B cell (primary cell): ENCODE measurements at regions not wholly inside any gene's neighbourhood (a gene's known extent, or its start where the extent isn't known, plus 50 kb on each side); places are given as distances from the start of the nearest gene placed in this dataset.

Source experiments
- ATAC-seq: fragments of 200-7000 bp; cut with Tn5 transposase; one replicate; pipeline ENCODE4 v1.10.0; 2021; ENCODE audit warnings: low read depth, mild to moderate bottlenecking, moderate number of reproducible peaks, moderate library complexity
- CTCF ChIA-PET: fragments of 350-600 bp; sonication (Branson Sonifier 250); formaldehyde crosslinking; loops from one replicate; lab custom pipeline; 2021; ENCODE audit warnings: antibody characterized with exemption, inconsistent platforms; lab: Charles Lee
- POLR2A ChIA-PET: fragments of 350-600 bp; sonication (Branson Sonifier 250); formaldehyde crosslinking; loops from one replicate; lab custom pipeline; 2021; ENCODE audit warnings: antibody characterized with exemption; lab: Charles Lee
- DNase-seq: peaks from one replicate; pipeline ENCODE4 v3.0.0; 2013
- H2AFZ ChIP-seq: 2 replicates; pipeline ENCODE4 v1.6.1; 2012; ENCODE audit warnings: mild to moderate bottlenecking, low read depth, low read length; ENCODE audit not compliant: insufficient read depth, poor library complexity, severe bottlenecking
- H3K27ac ChIP-seq, 2 donors: 1 replicate in 1 of 2; 2 replicates in 1 of 2; pipeline ENCODE4 v1.5.1; 2012 to 2013; ENCODE audit warnings: low read length in 2 of 2, mild to moderate bottlenecking in 2 of 2, moderate library complexity in 1 of 2
- H3K27me3 ChIP-seq, 4 experiments: fragments of 200-600 bp in 1 of 4; sonication (generic) in 1 of 4; replicated peaks in 1 of 4; 1 replicate in 2 of 4; 2 replicates in 2 of 4; pipeline versions ENCODE4 v1.6.1 to v1.7.0; 2013 to 2016; ENCODE audit warnings: low read length in 3 of 4, mild to moderate bottlenecking in 2 of 4, mixed read lengths in 1 of 4, moderate library complexity in 1 of 4; ENCODE audit not compliant: insufficient read depth in 4 of 4, control insufficient read depth in 3 of 4; ENCODE audit errors: control extremely low read depth in 1 of 4
- H3K36me3 ChIP-seq, 2 experiments: replicated peaks in 1 of 2; 1 replicate in 1 of 2; 2 replicates in 1 of 2; pipeline versions ENCODE4 v1.6.1 to v1.7.1; 2013; ENCODE audit warnings: low read length in 1 of 2; ENCODE audit not compliant: insufficient read depth in 2 of 2, control insufficient read depth in 1 of 2; ENCODE audit errors: control extremely low read depth in 1 of 2, extremely low read depth in 1 of 2
- H3K4me1 ChIP-seq, 2 donors: fragments of 200-600 bp in 1 of 2; sonication (generic) in 1 of 2; 1 replicate in 1 of 2; 2 replicates in 1 of 2; pipeline versions ENCODE4 v1.5.1 to v1.6.1; 2013 to 2017; ENCODE audit warnings: low read length in 2 of 2; ENCODE audit not compliant: control insufficient read depth in 2 of 2, insufficient read depth in 2 of 2
- H3K4me2 ChIP-seq: replicated peaks from 2 replicates; pipeline ENCODE3; 2012; ENCODE audit warnings: mild to moderate bottlenecking, low read depth, low read length; ENCODE audit not compliant: poor library complexity, severe bottlenecking
- H3K4me3 ChIP-seq, 5 experiments: fragments of 200-600 bp in 1 of 5; sonication (generic) in 1 of 5; 1 replicate in 3 of 5; 2 replicates in 2 of 5; pipeline versions ENCODE4 v1.5.1 to v1.7.0; 2011 to 2016; ENCODE audit warnings: low read length in 4 of 5, mild to moderate bottlenecking in 4 of 5, low read depth in 2 of 5, control low read depth in 1 of 5, moderate library complexity in 1 of 5; ENCODE audit not compliant: insufficient read depth in 1 of 5; ENCODE audit errors: control extremely low read depth in 1 of 5, extremely low read depth in 1 of 5
- H3K79me2 ChIP-seq: fragments of 200-600 bp; sonication (generic); one replicate; pipeline ENCODE4 v1.6.0; 2016; ENCODE audit warnings: low read length; ENCODE audit not compliant: control insufficient read depth, insufficient read depth
- H3K9ac ChIP-seq: fragments of 200-600 bp; sonication (generic); 2 replicates; pipeline ENCODE4 v1.6.1; 2017; ENCODE audit warnings: mild to moderate bottlenecking, low read length, moderate library complexity
- H3K9me3 ChIP-seq, 3 donors: one replicate each; pipeline versions ENCODE4 v1.6.1 to v1.7.1; 2013; ENCODE audit warnings: low read length in 2 of 3; ENCODE audit not compliant: control insufficient read depth in 2 of 3, insufficient read depth in 1 of 3; ENCODE audit errors: control extremely low read depth in 1 of 3
- H4K20me1 ChIP-seq: 2 replicates; pipeline ENCODE4 v1.6.0; 2012; ENCODE audit warnings: mild to moderate bottlenecking, low read length; ENCODE audit not compliant: insufficient read depth, control insufficient read depth, poor library complexity, severe bottlenecking
- H3K27ac Mint-ChIP-seq: one replicate; pipeline ENCODE4 v1.8.0; 2021; ENCODE audit warnings: mixed read lengths
- H3K27me3 Mint-ChIP-seq: one replicate; pipeline ENCODE4 v1.8.0; 2021; ENCODE audit warnings: mixed read lengths
- H3K4me1 Mint-ChIP-seq: one replicate; pipeline ENCODE4 v1.8.0; 2021; ENCODE audit warnings: mixed read lengths
- H3K4me3 Mint-ChIP-seq: one replicate; pipeline ENCODE4 v1.8.0; 2021; ENCODE audit warnings: mixed read lengths
- H3K9me3 Mint-ChIP-seq: one replicate; pipeline ENCODE4 v1.8.0; 2022; ENCODE audit warnings: mixed read lengths; ENCODE audit not compliant: insufficient read depth
- CTCF ChIP-seq: fragments of 200-600 bp; IDR thresholded peaks from one replicate; pipeline ENCODE4 v1.8.0; 2022; ENCODE audit warnings: antibody characterized with exemption, mild to moderate bottlenecking
- EZH2 ChIP-seq: IDR thresholded peaks from 2 replicates; pipeline ENCODE4 v1.6.1; 2012; ENCODE audit warnings: borderline replicate concordance, low read depth, mild to moderate bottlenecking, moderate library complexity, low read length; ENCODE audit not compliant: insufficient read depth, poor library complexity, severe bottlenecking
- WGBS: methylation state at CpG from one replicate; pipeline ENCODE4 v1.1.5; 2013; ENCODE audit warnings: missing lambda C conversion rate; ENCODE audit not compliant: insufficient coverage; 5-methylcytosine and 5-hydroxymethylcytosine counted together
- intact Hi-C: fragments of 100-400 bp; cut with micrococcal nuclease; formaldehyde crosslinking; loops from one replicate; pipeline ENCODE4 v1.10.0; 2022

GRCh38 chr6:170150590-170150945, 140.3 kb downstream of the DLL1 start:
- H3K4me1 Mint-ChIP-seq = peaks cover 19% of the 10 kb centered on the region
- intact Hi-C loops = no loop called here
- no peak overlapping the region for H2AFZ ChIP-seq
- ChIA-PET CTCF (no interaction called here), POLR2A (no interaction called here)
- H3K9me3 Mint-ChIP-seq = no peaks in the 10 kb centered on the region
- no peak for DNase-seq
- no peak for TF ChIP-seq EZH2
- TF ChIP-seq CTCF = no peak
- ATAC-seq = no peak
- no peaks in the 10 kb centered on the region for H4K20me1 ChIP-seq
- H3K27me3 Mint-ChIP-seq = peaks cover 31% of the 10 kb centered on the region
- H3K4me2 ChIP-seq = no peak overlapping the region
- no peak overlapping the region for H3K4me3 ChIP-seq
- no peaks in the 10 kb centered on the region for H3K36me3 ChIP-seq
- H3K9me3 ChIP-seq = peaks cover 0 to 3% (median 0%) of the 10 kb centered on the region in 3 donors
- H3K79me2 ChIP-seq = no peaks in the 10 kb centered on the region
- H3K9ac ChIP-seq = no peak overlapping the region
- peaks cover 0 to 15% (median 2%) of the 10 kb centered on the region in 4 experiments for H3K27me3 ChIP-seq
- 94% methylated on average over 5 of the region's 7 CpGs for WGBS
- no peak overlapping the region for H3K27ac ChIP-seq
- H3K4me3 Mint-ChIP-seq = no peak overlapping the region
- peaks cover 5 to 16% of the 10 kb centered on the region in 2 donors for H3K4me1 ChIP-seq
- no peak overlapping the region for H3K27ac Mint-ChIP-seq

DNA sequence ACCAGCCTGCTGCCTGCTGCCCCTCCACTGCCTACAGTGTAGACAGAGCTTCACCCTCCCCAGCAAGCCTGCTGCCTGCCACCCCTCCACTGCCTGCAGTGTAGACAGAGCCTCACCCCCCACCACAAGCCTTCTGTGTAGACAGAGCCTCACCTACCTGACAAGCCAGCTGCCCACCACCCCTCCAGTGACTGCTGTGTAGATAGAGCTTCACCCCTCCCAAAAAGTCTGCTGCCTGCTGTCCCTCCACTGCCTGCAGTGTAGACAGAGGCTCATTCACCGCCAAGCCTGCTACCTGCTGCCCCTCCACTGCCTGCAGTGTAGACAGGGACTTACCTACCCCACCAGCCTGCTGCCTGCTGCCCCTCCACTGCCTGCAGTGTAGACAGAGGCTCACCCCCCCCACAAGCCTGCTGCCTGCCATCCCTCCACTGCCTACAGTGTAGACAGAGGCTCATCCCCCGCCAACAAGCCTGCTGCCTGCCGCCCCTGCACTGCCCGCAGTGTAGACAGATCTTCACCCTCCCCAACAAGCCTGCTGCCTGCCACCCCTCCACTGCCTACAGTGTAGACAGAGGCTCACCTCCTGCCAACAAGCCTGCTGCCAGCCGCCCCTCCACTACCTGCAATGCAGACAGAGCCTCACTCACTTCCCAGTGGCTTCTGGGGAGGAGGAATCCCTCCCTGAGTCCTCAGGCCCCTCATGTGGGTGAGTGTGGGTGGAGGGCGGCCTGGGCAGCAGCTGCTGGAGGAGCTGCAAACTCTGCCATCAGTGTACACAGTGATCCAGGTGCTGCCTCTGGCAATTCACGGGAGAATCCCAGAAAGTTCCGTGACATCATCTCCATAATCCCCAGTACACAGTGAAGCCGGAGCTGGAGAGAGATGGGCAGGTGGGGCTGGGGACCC, 140.9 kb downstream of the DLL1 start:
- CTCF ChIA-PET = no interaction called here
- H3K4me3 Mint-ChIP-seq = no peak overlapping the region
- peaks cover 0 to 7% (median 1%) of the 10 kb centered on the region in 3 donors for H3K9me3 ChIP-seq
- H3K4me2 ChIP-seq = no peak overlapping the region
- no peaks in the 10 kb centered on the region for H3K36me3 ChIP-seq
- intact Hi-C loops = no loop called here
- POLR2A ChIA-PET = no interaction called here
- no peak for ATAC-seq
- no peaks in the 10 kb centered on the region for H4K20me1 ChIP-seq
- WGBS = 91% methylated on average over 1 of the region's 9 CpGs
- no peak overlapping the region for H3K9ac ChIP-seq
- no peak overlapping the region for H2AFZ ChIP-seq
- TF ChIP-seq EZH2 = no peak
- H3K79me2 ChIP-seq = no peaks in the 10 kb centered on the region
- H3K27ac Mint-ChIP-seq = no peak overlapping the region
- peaks cover under 1% of the 10 kb centered on the region for H3K9me3 Mint-ChIP-seq
- DNase-seq = no peak
- H3K27me3 ChIP-seq = peaks cover 0 to 15% (median 2%) of the 10 kb centered on the region in 4 experiments
- H3K4me3 ChIP-seq = no peak overlapping the region
- peaks cover 5 to 16% of the 10 kb centered on the region in 2 donors for H3K4me1 ChIP-seq
- peaks cover 20% of the 10 kb centered on the region for H3K4me1 Mint-ChIP-seq
- H3K27me3 Mint-ChIP-seq = peaks cover 31% of the 10 kb centered on the region
- no peak overlapping the region for H3K27ac ChIP-seq
